22Rv1 (cell line): ENCODE measurements at regions not wholly inside any gene's neighbourhood (a gene's known extent, or its start where the extent isn't known, plus 50 kb on each side); places are given as distances from the start of the nearest gene placed in this dataset.

Experiments used
- H3K27ac ChIP-seq: fragments of 450-650 bp; 2 replicates; pipeline ENCODE4 v1.5.1; 2017
- ZFX ChIP-seq: fragments of 450-650 bp; IDR thresholded peaks from 2 replicates; pipeline ENCODE4 v1.6.1; 2017; ENCODE audit warnings: antibody characterized with exemption, borderline replicate concordance
- TF ChIP-seq, protein P1 (sequence below): fragments of 450-650 bp; IDR thresholded peaks from 2 replicates; pipeline ENCODE4 v1.5.1; 2017; ENCODE audit warnings: mild to moderate bottlenecking

DNA sequence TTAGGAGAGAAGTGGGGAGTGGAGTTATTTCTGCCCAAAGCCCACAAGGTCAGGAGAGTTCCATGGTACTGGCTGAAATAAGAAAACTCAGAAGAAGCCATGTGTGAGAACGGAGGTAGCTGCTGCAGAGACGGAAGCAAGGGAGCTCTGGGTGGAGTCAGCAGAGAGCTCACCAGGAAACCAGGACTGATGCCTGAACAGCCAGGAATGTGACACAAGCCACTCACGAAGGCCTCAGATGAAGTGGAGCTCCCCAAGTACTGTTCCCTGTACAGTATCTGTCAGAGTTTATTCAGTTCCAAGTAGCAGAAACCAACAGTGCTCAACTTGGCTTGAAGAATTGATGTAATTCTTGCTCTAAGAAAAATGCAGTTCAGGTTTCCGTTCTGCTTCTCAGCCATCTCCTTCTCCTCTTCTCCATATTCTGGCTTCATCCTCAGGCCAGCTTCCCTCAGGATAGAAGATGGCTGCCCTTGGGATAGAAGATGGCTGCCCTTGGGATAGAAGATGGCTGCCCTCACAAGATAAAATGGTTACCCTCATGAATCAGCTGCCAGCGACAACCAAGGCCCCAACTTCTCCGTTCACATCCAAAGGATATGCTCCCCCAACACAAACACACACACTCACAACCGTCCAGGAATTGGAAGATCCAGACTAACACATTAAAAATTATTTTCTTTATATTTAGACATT is 117.4 kb upstream of the SH3BP4 start:
- H3K27ac ChIP-seq: no peak overlapping the region
- TF ChIP-seq, protein P1, sequence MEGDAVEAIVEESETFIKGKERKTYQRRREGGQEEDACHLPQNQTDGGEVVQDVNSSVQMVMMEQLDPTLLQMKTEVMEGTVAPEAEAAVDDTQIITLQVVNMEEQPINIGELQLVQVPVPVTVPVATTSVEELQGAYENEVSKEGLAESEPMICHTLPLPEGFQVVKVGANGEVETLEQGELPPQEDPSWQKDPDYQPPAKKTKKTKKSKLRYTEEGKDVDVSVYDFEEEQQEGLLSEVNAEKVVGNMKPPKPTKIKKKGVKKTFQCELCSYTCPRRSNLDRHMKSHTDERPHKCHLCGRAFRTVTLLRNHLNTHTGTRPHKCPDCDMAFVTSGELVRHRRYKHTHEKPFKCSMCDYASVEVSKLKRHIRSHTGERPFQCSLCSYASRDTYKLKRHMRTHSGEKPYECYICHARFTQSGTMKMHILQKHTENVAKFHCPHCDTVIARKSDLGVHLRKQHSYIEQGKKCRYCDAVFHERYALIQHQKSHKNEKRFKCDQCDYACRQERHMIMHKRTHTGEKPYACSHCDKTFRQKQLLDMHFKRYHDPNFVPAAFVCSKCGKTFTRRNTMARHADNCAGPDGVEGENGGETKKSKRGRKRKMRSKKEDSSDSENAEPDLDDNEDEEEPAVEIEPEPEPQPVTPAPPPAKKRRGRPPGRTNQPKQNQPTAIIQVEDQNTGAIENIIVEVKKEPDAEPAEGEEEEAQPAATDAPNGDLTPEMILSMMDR: no peak
- no peak for TF ChIP-seq ZFX

GRCh38 chr2:234830853-234831252 is 121.0 kb upstream of the SH3BP4 start:
- no peak for TF ChIP-seq ZFX
- TF ChIP-seq, protein P1: no peak
- no peak overlapping the region for H3K27ac ChIP-seq

DNA sequence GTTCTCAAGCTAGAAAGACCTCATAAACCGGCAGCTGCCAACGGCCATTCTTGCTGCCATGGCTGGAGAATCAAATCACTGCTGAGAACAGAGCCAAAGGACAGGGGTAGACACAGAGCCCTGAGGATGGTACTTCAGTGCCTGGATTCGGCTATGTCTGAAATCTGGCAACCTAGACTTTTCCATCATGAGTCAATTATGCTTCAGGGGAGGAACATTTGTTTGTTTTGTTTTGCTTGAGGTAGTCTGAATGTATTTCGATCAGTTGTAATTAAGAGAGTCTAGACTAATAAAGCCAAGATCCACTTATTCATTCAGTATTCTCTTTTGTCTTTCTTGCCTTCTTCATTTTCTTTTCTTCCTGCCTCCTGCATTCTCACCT is 122.8 kb upstream of the SH3BP4 start:
- H3K27ac ChIP-seq: no peak overlapping the region
- no peak for TF ChIP-seq ZFX
- TF ChIP-seq, protein P1: no peak

GRCh38 chr2:234828382-234829073 is 123.3 kb upstream of the SH3BP4 start:
- no peak overlapping the region for H3K27ac ChIP-seq
- TF ChIP-seq, protein P1: no peak
- TF ChIP-seq ZFX: no peak

GRCh38 chr2:234827096-234827860 is 124.5 kb upstream of the SH3BP4 start:
- TF ChIP-seq, protein P1: no peak
- TF ChIP-seq ZFX: no peak
- no peak overlapping the region for H3K27ac ChIP-seq

- no peak overlapping the region for H3K27ac ChIP-seq
- no peak for TF ChIP-seq ZFX
- TF ChIP-seq, protein P1: no peak
Observed at GRCh38 chr2:234826681-234827080, 125.1 kb upstream of the SH3BP4 start.
